ENCODE measurements at regions not wholly inside any gene's neighbourhood (a gene's known extent, or its start where the extent isn't known, plus 50 kb on each side); places are given as distances from the start of the nearest gene placed in this dataset.

- Histone ChIP-seq H3K4me2 (ENCODE audit: low read depth, low read length) (no peak overlapping the region), H3K4me1 (ENCODE audit: insufficient read depth, low read length) (no peaks in the 10 kb centered on the region), H3K36me3 (replicated peaks in 1 of 2; ENCODE audit: control insufficient read depth in 1 of 2, insufficient read depth in 2 of 2, low read length in 2 of 2) (no peaks in the 10 kb centered on the region), H3K27ac (ENCODE audit: extremely low read length, insufficient read depth, low read length) (no peak overlapping the region), H3K9ac (ENCODE audit: insufficient read depth, low read depth, low read length) (no peak overlapping the region), H3K4me3 (replicated peaks in 1 of 3; ENCODE audit: insufficient read depth in 1 of 3, low read depth in 2 of 3, low read length in 3 of 3) (no peak overlapping the region), H2AFZ (ENCODE audit: low read length) (no peak overlapping the region), H3K79me2 (ENCODE audit: insufficient read depth, low read length) (no peaks in the 10 kb centered on the region), H4K20me1 (ENCODE audit: insufficient read depth, low read length) (no peaks in the 10 kb centered on the region), H3K27me3 (ENCODE audit: control insufficient read depth in 1 of 2, insufficient read depth in 2 of 2, low read length in 2 of 2) (no peaks in the 10 kb centered on the region), H3K9me3 (ENCODE audit: low read length) (peaks cover 46% of the 10 kb centered on the region)
- DNase-seq (ENCODE audit: low spot score): no peak
- CTCF ChIA-PET (ENCODE audit: low intra/inter-chr PET ratio, low total read pairs): no interaction called here
- BruUV-seq (replicated peaks): no TSS peak
- intact Hi-C loops (cut with micrococcal nuclease; ENCODE audit: unreplicated experiment) (no loop called here), in situ Hi-C loops (cut with HindIII; ENCODE audit: extremely low pct_ligation_motif_present, low pct_unique_long_range_greater_than_20kb) (no loop called here)
- no peak for FAIRE-seq
- ATAC-seq: no peak
- POLR2A ChIA-PET: no interaction called here
- TF ChIP-seq ZNF597 (CRISPR knock-in tag; IDR thresholded peaks at IDR 0.05) (no peak), KDM2A (CRISPR knock-in tag; IDR thresholded peaks at IDR 0.05; ENCODE audit: borderline replicate concordance, low read depth) (no peak), HNF4A (CRISPR knock-in tag; IDR thresholded peaks at IDR 0.05) (no peak), NFYB (CRISPR knock-in tag; IDR thresholded peaks at IDR 0.05) (no peak), HNF4G (IDR thresholded peaks at IDR 0.05; ENCODE audit: borderline replicate concordance, low read depth, low read length) (no peak), HNF4G (CRISPR knock-in tag; IDR thresholded peaks at IDR 0.05; ENCODE audit: borderline replicate concordance, low read depth) (no peak), ZFP62 (CRISPR knock-in tag; IDR thresholded peaks at IDR 0.05) (no peak), REXO4 (CRISPR knock-in tag; IDR thresholded peaks at IDR 0.05; ENCODE audit: borderline replicate concordance) (no peak), MAF1 (CRISPR knock-in tag; IDR thresholded peaks at IDR 0.05; ENCODE audit: borderline replicate concordance) (no peak), ZNF710 (CRISPR knock-in tag; IDR thresholded peaks at IDR 0.05; ENCODE audit: borderline replicate concordance) (no peak), ZNF326 (CRISPR knock-in tag; IDR thresholded peaks at IDR 0.05; ENCODE audit: borderline replicate concordance) (no peak), TFE3 (CRISPR knock-in tag; IDR thresholded peaks at IDR 0.05) (no peak)
- TF ChIP-seq, protein P1, sequence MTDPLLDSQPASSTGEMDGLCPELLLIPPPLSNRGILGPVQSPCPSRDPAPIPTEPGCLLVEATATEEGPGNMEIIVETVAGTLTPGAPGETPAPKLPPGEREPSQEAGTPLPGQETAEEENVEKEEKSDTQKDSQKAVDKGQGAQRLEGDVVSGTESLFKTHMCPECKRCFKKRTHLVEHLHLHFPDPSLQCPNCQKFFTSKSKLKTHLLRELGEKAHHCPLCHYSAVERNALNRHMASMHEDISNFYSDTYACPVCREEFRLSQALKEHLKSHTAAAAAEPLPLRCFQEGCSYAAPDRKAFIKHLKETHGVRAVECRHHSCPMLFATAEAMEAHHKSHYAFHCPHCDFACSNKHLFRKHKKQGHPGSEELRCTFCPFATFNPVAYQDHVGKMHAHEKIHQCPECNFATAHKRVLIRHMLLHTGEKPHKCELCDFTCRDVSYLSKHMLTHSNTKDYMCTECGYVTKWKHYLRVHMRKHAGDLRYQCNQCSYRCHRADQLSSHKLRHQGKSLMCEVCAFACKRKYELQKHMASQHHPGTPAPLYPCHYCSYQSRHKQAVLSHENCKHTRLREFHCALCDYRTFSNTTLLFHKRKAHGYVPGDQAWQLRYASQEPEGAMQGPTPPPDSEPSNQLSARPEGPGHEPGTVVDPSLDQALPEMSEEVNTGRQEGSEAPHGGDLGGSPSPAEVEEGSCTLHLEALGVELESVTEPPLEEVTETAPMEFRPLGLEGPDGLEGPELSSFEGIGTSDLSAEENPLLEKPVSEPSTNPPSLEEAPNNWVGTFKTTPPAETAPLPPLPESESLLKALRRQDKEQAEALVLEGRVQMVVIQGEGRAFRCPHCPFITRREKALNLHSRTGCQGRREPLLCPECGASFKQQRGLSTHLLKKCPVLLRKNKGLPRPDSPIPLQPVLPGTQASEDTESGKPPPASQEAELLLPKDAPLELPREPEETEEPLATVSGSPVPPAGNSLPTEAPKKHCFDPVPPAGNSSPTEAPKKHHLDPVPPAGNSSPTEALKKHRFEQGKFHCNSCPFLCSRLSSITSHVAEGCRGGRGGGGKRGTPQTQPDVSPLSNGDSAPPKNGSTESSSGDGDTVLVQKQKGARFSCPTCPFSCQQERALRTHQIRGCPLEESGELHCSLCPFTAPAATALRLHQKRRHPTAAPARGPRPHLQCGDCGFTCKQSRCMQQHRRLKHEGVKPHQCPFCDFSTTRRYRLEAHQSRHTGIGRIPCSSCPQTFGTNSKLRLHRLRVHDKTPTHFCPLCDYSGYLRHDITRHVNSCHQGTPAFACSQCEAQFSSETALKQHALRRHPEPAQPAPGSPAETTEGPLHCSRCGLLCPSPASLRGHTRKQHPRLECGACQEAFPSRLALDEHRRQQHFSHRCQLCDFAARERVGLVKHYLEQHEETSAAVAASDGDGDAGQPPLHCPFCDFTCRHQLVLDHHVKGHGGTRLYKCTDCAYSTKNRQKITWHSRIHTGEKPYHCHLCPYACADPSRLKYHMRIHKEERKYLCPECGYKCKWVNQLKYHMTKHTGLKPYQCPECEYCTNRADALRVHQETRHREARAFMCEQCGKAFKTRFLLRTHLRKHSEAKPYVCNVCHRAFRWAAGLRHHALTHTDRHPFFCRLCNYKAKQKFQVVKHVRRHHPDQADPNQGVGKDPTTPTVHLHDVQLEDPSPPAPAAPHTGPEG (CRISPR knock-in tag; IDR thresholded peaks at IDR 0.05): no peak
These were observed 547.5 kb downstream of the MCTP2 start for GRCh38 chr15:94778840-94779239.
